Activated CD4-positive, alpha-beta memory T cell treated with anti-CD3 and anti-CD28 coated beads for 36 hours (primary cell): ENCODE measurements at regions not wholly inside any gene's neighbourhood (a gene's known extent, or its start where the extent isn't known, plus 50 kb on each side); places are given as distances from the start of the nearest gene placed in this dataset.
A peak's percentile ranks its signal among the peaks of the same experiment; 100 is the strongest.

Source experiments
- CTCF ChIA-PET: fragments of 350-600 bp; sonication (Branson Sonifier 250); formaldehyde crosslinking; loops from one replicate; lab custom pipeline; 2021; ENCODE audit warnings: antibody characterized with exemption, inconsistent platforms; lab: Charles Lee
- POLR2A ChIA-PET: fragments of 350-600 bp; sonication (Branson Sonifier 250); formaldehyde crosslinking; loops from one replicate; lab custom pipeline; 2021; ENCODE audit warnings: antibody characterized with exemption; lab: Charles Lee
- DNase-seq: peaks from one replicate; pipeline ENCODE4 v3.0.0-alpha.2; 2020
- H3K27ac Mint-ChIP-seq: one replicate; pipeline ENCODE4 v1.8.0; 2021; ENCODE audit warnings: mixed read lengths
- H3K27me3 Mint-ChIP-seq: one replicate; pipeline ENCODE4 v1.8.0; 2021; ENCODE audit warnings: mixed read lengths
- H3K36me3 Mint-ChIP-seq: one replicate; pipeline ENCODE4 v1.8.0; 2021; ENCODE audit warnings: mixed read lengths
- H3K4me1 Mint-ChIP-seq: one replicate; pipeline ENCODE4 v1.8.0; 2021; ENCODE audit warnings: low read depth, mixed read lengths
- H3K4me3 Mint-ChIP-seq: one replicate; pipeline ENCODE4 v1.8.0; 2021; ENCODE audit warnings: mild to moderate bottlenecking, mixed read lengths
- H3K9me3 Mint-ChIP-seq: one replicate; pipeline ENCODE4 v1.8.0; 2021; ENCODE audit warnings: mixed read lengths
- intact Hi-C: fragments of 100-400 bp; cut with micrococcal nuclease; formaldehyde crosslinking; loops from one replicate; pipeline ENCODE4 v1.15.1; 2023

GRCh38 chr5:40171971-40172370 is 507.7 kb upstream of the PTGER4 start:
- ChIA-PET POLR2A (no interaction called here), CTCF (no interaction called here)
- H3K9me3 Mint-ChIP-seq, result peaks cover 26% of the 10 kb centered on the region
- H3K36me3 Mint-ChIP-seq, result peaks cover 13% of the 10 kb centered on the region
- intact Hi-C loops, result loop anchor here (1.0 to 5.0 kb wide), 4 partner anchors 52 to 212 kb away; no protein-coding TSS in a partner anchor
- peaks cover 16% of the 10 kb centered on the region for H3K4me1 Mint-ChIP-seq
- no peaks in the 10 kb centered on the region for H3K27me3 Mint-ChIP-seq
- DNase-seq, result no peak
- H3K4me3 Mint-ChIP-seq, result no peak overlapping the region
- H3K27ac Mint-ChIP-seq, result no peak overlapping the region

- Mint-ChIP-seq H3K4me3 (no peak overlapping the region), H3K9me3 (peaks cover 17% of the 10 kb centered on the region), H3K27me3 (no peaks in the 10 kb centered on the region), H3K4me1 (peaks cover 12% of the 10 kb centered on the region), H3K36me3 (peaks cover 9% of the 10 kb centered on the region), H3K27ac (no peak overlapping the region)
- ChIA-PET CTCF (interaction anchor here (1.1 to 2.0 kb wide), 5 partner anchors 9 to 522 kb away, joined by 3 to 6 read pairs (median 5); no protein-coding TSS in a partner anchor), POLR2A (no interaction called here)
- intact Hi-C loops, result loop anchor here (2.0 to 5.0 kb wide), 4 partner anchors 218 to 710 kb away; no protein-coding TSS in a partner anchor
- no peak for DNase-seq
These were observed 512.4 kb upstream of the PTGER4 start for GRCh38 chr5:40167283-40167682.

- POLR2A ChIA-PET, result no interaction called here
- H3K27me3 Mint-ChIP-seq, result no peaks in the 10 kb centered on the region
- peaks cover 12% of the 10 kb centered on the region for H3K4me1 Mint-ChIP-seq
- H3K9me3 Mint-ChIP-seq, result peaks cover 17% of the 10 kb centered on the region
- CTCF ChIA-PET, result interaction anchor here (0.6 to 2.0 kb wide), 7 partner anchors 9 to 523 kb away, joined by 3 to 6 read pairs (median 4); no protein-coding TSS in a partner anchor
- H3K27ac Mint-ChIP-seq, result no peak overlapping the region
- no peak overlapping the region for H3K4me3 Mint-ChIP-seq
- H3K36me3 Mint-ChIP-seq, result peaks cover 9% of the 10 kb centered on the region
- DNase-seq, result no peak
- intact Hi-C loops, result loop anchor here (2.0 to 5.0 kb wide), 4 partner anchors 218 to 710 kb away; no protein-coding TSS in a partner anchor
These were observed 512.9 kb upstream of the PTGER4 start for GRCh38 chr5:40166802-40167201.

- Mint-ChIP-seq H3K4me1 (peaks cover 12% of the 10 kb centered on the region), H3K27ac (no peak overlapping the region), H3K9me3 (peaks cover 17% of the 10 kb centered on the region), H3K27me3 (peaks cover 2% of the 10 kb centered on the region), H3K36me3 (peaks cover 9% of the 10 kb centered on the region), H3K4me3 (no peak overlapping the region)
- POLR2A ChIA-PET, result interaction anchor here (0.6 kb wide), 1 partner anchor 194 kb away, joined by 3 read pairs; no protein-coding TSS in a partner anchor
- peak; percentile 32 for DNase-seq
- CTCF ChIA-PET, result interaction anchor here (0.6 to 2.0 kb wide), 10 partner anchors 8 to 523 kb away, joined by 3 to 6 read pairs (median 3); no protein-coding TSS in a partner anchor
- intact Hi-C loops, result loop anchor here (2.0 to 5.0 kb wide), 5 partner anchors 219 to 711 kb away; no protein-coding TSS in a partner anchor
These were observed 513.7 kb upstream of the PTGER4 start for GRCh38 chr5:40165789-40166728.

GRCh38 chr5:40165106-40165788 is 514.5 kb upstream of the PTGER4 start:
- Mint-ChIP-seq H3K4me1 (peaks cover 8% of the 10 kb centered on the region), H3K27me3 (peaks cover 2% of the 10 kb centered on the region), H3K4me3 (no peak overlapping the region), H3K27ac (no peak overlapping the region), H3K36me3 (peaks cover 5% of the 10 kb centered on the region), H3K9me3 (peaks cover 10% of the 10 kb centered on the region)
- POLR2A ChIA-PET, result no interaction called here
- CTCF ChIA-PET, result interaction anchor here (0.7 to 1.5 kb wide), 2 partner anchors 224 to 236 kb away, joined by 3 read pairs; no protein-coding TSS in a partner anchor
- intact Hi-C loops, result loop anchor here (2.0 to 5.0 kb wide), 2 partner anchors 276 to 712 kb away; no protein-coding TSS in a partner anchor
- DNase-seq, result no peak

GRCh38 chr5:40160435-40160834 is 519.3 kb upstream of the PTGER4 start:
- Mint-ChIP-seq H3K4me3 (no peak overlapping the region), H3K9me3 (no peaks in the 10 kb centered on the region), H3K27me3 (peaks cover 2% of the 10 kb centered on the region), H3K4me1 (no peaks in the 10 kb centered on the region), H3K36me3 (no peaks in the 10 kb centered on the region), H3K27ac (no peak overlapping the region)
- DNase-seq, result no peak
- POLR2A ChIA-PET, result no interaction called here
- intact Hi-C loops, result no loop called here
- CTCF ChIA-PET, result no interaction called here

- DNase-seq, result no peak
- ChIA-PET POLR2A (no interaction called here), CTCF (no interaction called here)
- no peaks in the 10 kb centered on the region for H3K36me3 Mint-ChIP-seq
- H3K27ac Mint-ChIP-seq, result no peak overlapping the region
- H3K27me3 Mint-ChIP-seq, result no peaks in the 10 kb centered on the region
- peaks cover 4% of the 10 kb centered on the region for H3K4me1 Mint-ChIP-seq
- intact Hi-C loops, result no loop called here
- no peak overlapping the region for H3K4me3 Mint-ChIP-seq
- no peaks in the 10 kb centered on the region for H3K9me3 Mint-ChIP-seq
These were observed 525.5 kb upstream of the PTGER4 start for GRCh38 chr5:40154194-40154593.

GRCh38 chr5:40150896-40151295 is 528.8 kb upstream of the PTGER4 start:
- ChIA-PET POLR2A (no interaction called here), CTCF (interaction anchor here (0.9 to 1.3 kb wide), 3 partner anchors 16 to 450 kb away, joined by 3 read pairs; no protein-coding TSS in a partner anchor)
- intact Hi-C loops, result no loop called here
- Mint-ChIP-seq H3K4me1 (peaks cover 4% of the 10 kb centered on the region), H3K9me3 (no peaks in the 10 kb centered on the region), H3K27me3 (no peaks in the 10 kb centered on the region), H3K4me3 (no peak overlapping the region), H3K27ac (no peak overlapping the region), H3K36me3 (no peaks in the 10 kb centered on the region)
- no peak for DNase-seq

- intact Hi-C loops, result no loop called here
- H3K4me1 Mint-ChIP-seq, result peaks cover 7% of the 10 kb centered on the region
- H3K27ac Mint-ChIP-seq, result no peak overlapping the region
- POLR2A ChIA-PET, result interaction anchor here (0.6 kb wide), 1 partner anchor 243 kb away, joined by 3 read pairs; no protein-coding TSS in a partner anchor
- H3K27me3 Mint-ChIP-seq, result no peaks in the 10 kb centered on the region
- DNase-seq, result no peak
- H3K9me3 Mint-ChIP-seq, result no peaks in the 10 kb centered on the region
- H3K36me3 Mint-ChIP-seq, result no peaks in the 10 kb centered on the region
- no peak overlapping the region for H3K4me3 Mint-ChIP-seq
- CTCF ChIA-PET, result no interaction called here
These were observed 537.8 kb upstream of the PTGER4 start for GRCh38 chr5:40141896-40142295.

- POLR2A ChIA-PET, result no interaction called here
- no peak overlapping the region for H3K4me3 Mint-ChIP-seq
These were observed 538.3 kb upstream of the PTGER4 start for GRCh38 chr5:40141418-40141817.

GRCh38 chr5:40137223-40137622 is 542.5 kb upstream of the PTGER4 start:
- H3K36me3 Mint-ChIP-seq, result no peaks in the 10 kb centered on the region
- intact Hi-C loops, result no loop called here
- no peaks in the 10 kb centered on the region for H3K27me3 Mint-ChIP-seq
- CTCF ChIA-PET, result no interaction called here
- no peak overlapping the region for H3K4me3 Mint-ChIP-seq
- H3K9me3 Mint-ChIP-seq, result no peaks in the 10 kb centered on the region
- DNase-seq, result no peak
- H3K27ac Mint-ChIP-seq, result no peak overlapping the region
- H3K4me1 Mint-ChIP-seq, result peaks cover 4% of the 10 kb centered on the region
- POLR2A ChIA-PET, result no interaction called here

More at GRCh38 chr5:40141418-40141817, 538.3 kb upstream of the PTGER4 start:
- H3K4me1 Mint-ChIP-seq, result peaks cover 7% of the 10 kb centered on the region
- intact Hi-C loops, result no loop called here
- no peaks in the 10 kb centered on the region for H3K27me3 Mint-ChIP-seq
- no peak overlapping the region for H3K27ac Mint-ChIP-seq
- CTCF ChIA-PET, result no interaction called here
- H3K36me3 Mint-ChIP-seq, result no peaks in the 10 kb centered on the region
- DNase-seq, result no peak
- no peaks in the 10 kb centered on the region for H3K9me3 Mint-ChIP-seq
